K562 (cell line): ENCODE measurements at regions not wholly inside any gene's neighbourhood (a gene's known extent, or its start where the extent isn't known, plus 50 kb on each side); places are given as distances from the start of the nearest gene placed in this dataset.

Experiments
- ATF4 ChIP-seq: fragments of 450-650 bp; formaldehyde crosslinking; IDR thresholded peaks from 2 replicates; pipeline ENCODE4 v1.4.0; 2022; ENCODE audit warnings: mild to moderate bottlenecking, moderate library complexity
- CEBPZ ChIP-seq: fragments of 150-350 bp; IDR thresholded peaks from 2 replicates; pipeline ENCODE4 v1.6.1; 2014; ENCODE audit warnings: low read depth, mild to moderate bottlenecking, low read length, borderline replicate concordance
- DEAF1 ChIP-seq: fragments of 450-650 bp; formaldehyde crosslinking; IDR thresholded peaks from 2 replicates; pipeline ENCODE4 v1.4.0; 2020; ENCODE audit warnings: mild to moderate bottlenecking, moderate library complexity
- DIDO1 ChIP-seq: fragments of 450-650 bp; IDR thresholded peaks from 2 replicates; pipeline ENCODE4 v1.6.1; 2016; ENCODE audit warnings: low read depth, missing biosample characterization, missing genetic modification characterization
- GMEB1 ChIP-seq: fragments of 250-450 bp; sonication (Bioruptor Pico); IDR thresholded peaks from 2 replicates; pipeline ENCODE4 v1.4.0; 2020; ENCODE audit warnings: mild to moderate bottlenecking
- HMGXB4 ChIP-seq: sonication (generic); formaldehyde crosslinking; IDR thresholded peaks from 2 replicates; pipeline ENCODE4 v1.8.1; 2023; ENCODE audit warnings: mild to moderate bottlenecking, missing genetic modification reagents
- HOMEZ ChIP-seq: fragments of 250-450 bp; sonication (Bioruptor Pico); IDR thresholded peaks from 2 replicates; pipeline ENCODE4 v1.4.0; 2020; ENCODE audit warnings: mild to moderate bottlenecking, moderate library complexity
- PHB2 ChIP-seq: fragments of 450-650 bp; IDR thresholded peaks from 2 replicates; pipeline ENCODE4 v1.6.1; 2017; ENCODE audit warnings: low read depth
- RFX1 ChIP-seq: fragments of 450-650 bp; IDR thresholded peaks from 2 replicates; pipeline ENCODE4 v1.6.1; 2016; ENCODE audit warnings: mild to moderate bottlenecking, moderate library complexity
- RHOXF2B ChIP-seq: fragments of 250-450 bp; sonication (Bioruptor Pico); conservative IDR thresholded peaks from 2 replicates; pipeline ENCODE4 v1.5.1; 2021
- SREBF2 ChIP-seq: sonication (generic); formaldehyde crosslinking; IDR thresholded peaks from 2 replicates; pipeline ENCODE4 v1.4.0; 2020; ENCODE audit warnings: mild to moderate bottlenecking, missing genetic modification reagents
- SUPT5H ChIP-seq: fragments of 450-650 bp; IDR thresholded peaks from 2 replicates; pipeline ENCODE4 v1.6.1; 2016
- ZNF311 ChIP-seq: fragments of 250-450 bp; sonication (Bioruptor Pico); IDR thresholded peaks from 2 replicates; pipeline ENCODE4 v1.4.0; 2020; ENCODE audit warnings: mild to moderate bottlenecking, moderate library complexity
- ZNF75A ChIP-seq: fragments of 450-650 bp; formaldehyde crosslinking; IDR thresholded peaks from 2 replicates; pipeline ENCODE4 v1.4.0; 2020; ENCODE audit warnings: mild to moderate bottlenecking

- TF ChIP-seq ZNF75A (CRISPR knock-in tag) (no peak), PHB2 (no peak), ZNF311 (0 out of 2 replicates have a peak, but pooled peaks have one; percentile 23), DIDO1 (tag) (no peak), RHOXF2B (CRISPR knock-in tag) (no peak), DEAF1 (0 out of 2 replicates have a peak, but pooled peaks have one; percentile 12), HMGXB4 (CRISPR knock-in tag) (no peak), SREBF2 (CRISPR knock-in tag) (no peak), RFX1 (no peak), GMEB1 (CRISPR knock-in tag) (no peak; the same call in 1 of the 2 replicates), SUPT5H (no peak), HOMEZ (CRISPR knock-in tag) (no peak), ATF4 (CRISPR knock-in tag) (0 out of 2 replicates have a peak, but pooled peaks have one; percentile 16), CEBPZ (no peak)
Observed at GRCh38 chr11:69401715-69402114, 79.7 kb upstream of the LINC01488 start (continued).
